GM18507 (cell line): ENCODE measurements at regions not wholly inside any gene's neighbourhood (a gene's known extent, or its start where the extent isn't known, plus 50 kb on each side); places are given as distances from the start of the nearest gene placed in this dataset.

Source experiments
- DNase-seq: peaks from one replicate; pipeline ENCODE4 v3.0.0; 2011; ENCODE audit warnings: low read depth; ENCODE audit not compliant: insufficient read length; ENCODE audit errors: extremely low spot score
- FAIRE-seq: peaks from 2 replicates; lab custom pipeline; 2011; peaks lifted over from hg19 to GRCh38; lab: Jason Lieb, UNC

- DNase-seq (no peak), FAIRE-seq (no peak)
Measured at GRCh38 chr18:41326311-41326710, 628.7 kb upstream of the PIK3C3 start.

GRCh38 chr18:41324934-41325333 lies 630.1 kb upstream of the PIK3C3 start:
- DNase-seq (no peak), FAIRE-seq (no peak)

GRCh38 chr18:41324020-41324791 lies 630.8 kb upstream of the PIK3C3 start:
- DNase-seq (no peak), FAIRE-seq (no peak)

GRCh38 chr18:41323044-41323443 lies 632.0 kb upstream of the PIK3C3 start:
- FAIRE-seq (no peak), DNase-seq (no peak)

GRCh38 chr18:41320100-41320499 lies 634.9 kb upstream of the PIK3C3 start:
- FAIRE-seq, result no peak
- no peak for DNase-seq

GRCh38 chr18:41315134-41315533 lies 639.9 kb upstream of the PIK3C3 start:
- DNase-seq (no peak), FAIRE-seq (no peak)

- FAIRE-seq, result no peak
Measured at GRCh38 chr18:41311571-41312547, 643.2 kb upstream of the PIK3C3 start.

GRCh38 chr18:41297740-41298139 lies 657.3 kb upstream of the PIK3C3 start:
- FAIRE-seq, result no peak

More at GRCh38 chr18:41311571-41312547, 643.2 kb upstream of the PIK3C3 start:
- no peak for DNase-seq

GRCh38 chr18:41269294-41269693 lies 685.7 kb upstream of the PIK3C3 start:
- no peak for DNase-seq
- FAIRE-seq, result no peak

More at GRCh38 chr18:41297740-41298139, 657.3 kb upstream of the PIK3C3 start:
- DNase-seq, result no peak

GRCh38 chr18:41268271-41268670 lies 686.8 kb upstream of the PIK3C3 start:
- DNase-seq, result no peak
- FAIRE-seq, result no peak

GRCh38 chr18:41266616-41267015 lies 688.4 kb upstream of the PIK3C3 start:
- no peak for FAIRE-seq
- no peak for DNase-seq

- no peak for FAIRE-seq
- DNase-seq, result no peak
Measured at GRCh38 chr18:41266204-41266603, 688.8 kb upstream of the PIK3C3 start.

GRCh38 chr18:41265047-41265446 lies 690.0 kb upstream of the PIK3C3 start:
- no peak for FAIRE-seq
- DNase-seq, result no peak

GRCh38 chr18:41263956-41264355 lies 691.1 kb upstream of the PIK3C3 start:
- FAIRE-seq (no peak), DNase-seq (no peak)

- FAIRE-seq, result no peak
- DNase-seq, result no peak
Measured at GRCh38 chr18:41262688-41263087, 692.3 kb upstream of the PIK3C3 start.

- no peak for FAIRE-seq
Measured at GRCh38 chr18:41244591-41245037, 710.4 kb upstream of the PIK3C3 start.

GRCh38 chr18:41237317-41237716 lies 717.7 kb upstream of the PIK3C3 start:
- FAIRE-seq, result no peak
- DNase-seq, result no peak

More at GRCh38 chr18:41244591-41245037, 710.4 kb upstream of the PIK3C3 start:
- no peak for DNase-seq

GRCh38 chr18:41231681-41232080 lies 723.4 kb upstream of the PIK3C3 start:
- no peak for DNase-seq
- no peak for FAIRE-seq

- FAIRE-seq (no peak), DNase-seq (no peak)
Measured at GRCh38 chr18:41227993-41228392, 727.0 kb upstream of the PIK3C3 start.

- no peak for FAIRE-seq
- no peak for DNase-seq
Measured at GRCh38 chr18:41226911-41227310, 728.1 kb upstream of the PIK3C3 start.
